ENCODE measurements at regions not wholly inside any gene's neighbourhood (a gene's known extent, or its start where the extent isn't known, plus 50 kb on each side); places are given as distances from the start of the nearest gene placed in this dataset.

DNA sequence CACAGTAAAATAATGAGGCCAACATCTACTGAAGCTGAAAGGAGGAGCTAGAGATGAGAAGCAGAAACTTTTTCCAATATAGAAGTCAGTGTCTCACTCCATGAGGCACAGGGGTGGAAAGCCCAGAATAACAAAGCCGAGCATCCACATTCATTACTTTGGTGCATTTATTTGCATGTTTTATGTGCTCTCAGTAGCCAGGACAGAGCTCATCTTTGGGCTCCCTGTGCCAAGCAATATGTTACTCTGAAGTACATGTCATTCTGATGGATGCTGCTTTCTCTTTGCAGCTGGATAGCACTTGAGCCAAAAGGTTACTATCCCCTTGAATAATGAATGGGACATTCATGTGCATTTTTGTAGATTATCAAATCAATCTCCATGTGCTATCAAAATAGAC, 338.6 kb upstream of the SOX11 start:
- ChIA-PET RAD21 (ENCODE audit: low non-redundant PET in 1 of 2, low total read pairs in 2 of 2, uncharacterized antibody in 2 of 2, unreplicated experiment in 2 of 2) (no interaction called here), CTCF (no interaction called here), POLR2A (no interaction called here)
- Histone ChIP-seq H3K9me3 (ENCODE audit: control insufficient read depth in 1 of 2, insufficient read depth in 1 of 2, low read depth in 1 of 2, low read length in 2 of 2) (peaks cover 4 to 5% of the 10 kb centered on the region in 2 experiments; a peak in 2 of 4 replicates), H3K79me2 (ENCODE audit: insufficient read depth, low read length) (no peaks in the 10 kb centered on the region), H3K9me2 (ENCODE audit: insufficient read depth) (no peaks in the 10 kb centered on the region), H4K20me1 (ENCODE audit: insufficient read depth) (no peaks in the 10 kb centered on the region), H3K4me1 (ENCODE audit: control insufficient read depth in 1 of 2, insufficient read depth in 2 of 2, low read length in 2 of 2) (no peaks in the 10 kb centered on the region), H3K4me3 (replicated peaks in 1 of 2; ENCODE audit: low read depth in 1 of 2, low read length in 2 of 2) (no peak overlapping the region), H3K27me3 (ENCODE audit: insufficient read depth, low read length) (no peaks in the 10 kb centered on the region), H3K9ac (ENCODE audit: low read length) (no peak overlapping the region), H3K36me3 (ENCODE audit: control insufficient read depth in 1 of 2, insufficient read depth in 2 of 2, low read length in 2 of 2) (no peaks in the 10 kb centered on the region), H3K4me2 (ENCODE audit: low read length) (no peak overlapping the region), H3K27ac (ENCODE audit: low read depth, low read length) (no peak overlapping the region), H2AFZ (ENCODE audit: low read depth, low read length, poor library complexity, severe bottlenecking) (no peak overlapping the region)
- ATAC-seq = no peak
- intact Hi-C loops (cut with micrococcal nuclease) = no loop called here
- no TSS peak for BruUV-seq (replicated peaks)
- no peak for DNase-seq (ENCODE audit: low read depth, low spot score)
- TF ChIP-seq EZH2 (IDR thresholded peaks at IDR 0.05) (no peak), CEBPB (IDR thresholded peaks at IDR 0.05; ENCODE audit: low read depth) (no peak), POLR2A (IDR thresholded peaks at IDR 0.05; ENCODE audit: borderline replicate concordance, extremely low read depth, insufficient read depth, insufficient read length) (no peak), EZH2phosphoT487 (IDR thresholded peaks at IDR 0.05; ENCODE audit: borderline replicate concordance) (no peak), SP1 (IDR thresholded peaks at IDR 0.05; ENCODE audit: low read depth) (no peak), ELF1 (IDR thresholded peaks at IDR 0.05; ENCODE audit: borderline replicate concordance, low read depth) (no peak), TCF7L2 (IDR thresholded peaks at IDR 0.05; ENCODE audit: borderline replicate concordance, extremely low read depth, insufficient read depth, insufficient read length) (no peak)
- TF ChIP-seq, protein P1, sequence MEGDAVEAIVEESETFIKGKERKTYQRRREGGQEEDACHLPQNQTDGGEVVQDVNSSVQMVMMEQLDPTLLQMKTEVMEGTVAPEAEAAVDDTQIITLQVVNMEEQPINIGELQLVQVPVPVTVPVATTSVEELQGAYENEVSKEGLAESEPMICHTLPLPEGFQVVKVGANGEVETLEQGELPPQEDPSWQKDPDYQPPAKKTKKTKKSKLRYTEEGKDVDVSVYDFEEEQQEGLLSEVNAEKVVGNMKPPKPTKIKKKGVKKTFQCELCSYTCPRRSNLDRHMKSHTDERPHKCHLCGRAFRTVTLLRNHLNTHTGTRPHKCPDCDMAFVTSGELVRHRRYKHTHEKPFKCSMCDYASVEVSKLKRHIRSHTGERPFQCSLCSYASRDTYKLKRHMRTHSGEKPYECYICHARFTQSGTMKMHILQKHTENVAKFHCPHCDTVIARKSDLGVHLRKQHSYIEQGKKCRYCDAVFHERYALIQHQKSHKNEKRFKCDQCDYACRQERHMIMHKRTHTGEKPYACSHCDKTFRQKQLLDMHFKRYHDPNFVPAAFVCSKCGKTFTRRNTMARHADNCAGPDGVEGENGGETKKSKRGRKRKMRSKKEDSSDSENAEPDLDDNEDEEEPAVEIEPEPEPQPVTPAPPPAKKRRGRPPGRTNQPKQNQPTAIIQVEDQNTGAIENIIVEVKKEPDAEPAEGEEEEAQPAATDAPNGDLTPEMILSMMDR (IDR thresholded peaks at IDR 0.05 in 2 of 3, conservative IDR thresholded peaks at IDR 0.05 in 1 of 3; ENCODE audit: borderline replicate concordance in 1 of 3, insufficient read depth in 1 of 3, low read depth in 2 of 3, low read length in 2 of 3) = no peak
- TF ChIP-seq, protein P2, sequence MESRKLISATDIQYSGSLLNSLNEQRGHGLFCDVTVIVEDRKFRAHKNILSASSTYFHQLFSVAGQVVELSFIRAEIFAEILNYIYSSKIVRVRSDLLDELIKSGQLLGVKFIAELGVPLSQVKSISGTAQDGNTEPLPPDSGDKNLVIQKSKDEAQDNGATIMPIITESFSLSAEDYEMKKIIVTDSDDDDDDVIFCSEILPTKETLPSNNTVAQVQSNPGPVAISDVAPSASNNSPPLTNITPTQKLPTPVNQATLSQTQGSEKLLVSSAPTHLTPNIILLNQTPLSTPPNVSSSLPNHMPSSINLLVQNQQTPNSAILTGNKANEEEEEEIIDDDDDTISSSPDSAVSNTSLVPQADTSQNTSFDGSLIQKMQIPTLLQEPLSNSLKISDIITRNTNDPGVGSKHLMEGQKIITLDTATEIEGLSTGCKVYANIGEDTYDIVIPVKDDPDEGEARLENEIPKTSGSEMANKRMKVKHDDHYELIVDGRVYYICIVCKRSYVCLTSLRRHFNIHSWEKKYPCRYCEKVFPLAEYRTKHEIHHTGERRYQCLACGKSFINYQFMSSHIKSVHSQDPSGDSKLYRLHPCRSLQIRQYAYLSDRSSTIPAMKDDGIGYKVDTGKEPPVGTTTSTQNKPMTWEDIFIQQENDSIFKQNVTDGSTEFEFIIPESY (IDR thresholded peaks at IDR 0.05; ENCODE audit: extremely low read depth, insufficient replicate concordance, low read length) = no peak
- TF ChIP-seq, protein P3, sequence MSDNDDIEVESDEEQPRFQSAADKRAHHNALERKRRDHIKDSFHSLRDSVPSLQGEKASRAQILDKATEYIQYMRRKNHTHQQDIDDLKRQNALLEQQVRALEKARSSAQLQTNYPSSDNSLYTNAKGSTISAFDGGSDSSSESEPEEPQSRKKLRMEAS (IDR thresholded peaks at IDR 0.05) = no peak
